Trophoblast cell (in vitro differentiated cells and primary cell): ENCODE measurements at regions not wholly inside any gene's neighbourhood (a gene's known extent, or its start where the extent isn't known, plus 50 kb on each side); places are given as distances from the start of the nearest gene placed in this dataset.

Experiments
- DNase-seq, 2 donors: peaks; one replicate each; pipeline ENCODE4 v3.0.0-alpha.2; 2016
- H2AFZ ChIP-seq: 2 replicates; pipeline ENCODE4 v1.6.1; 2013; ENCODE audit warnings: low read length, moderate library complexity, mild to moderate bottlenecking; ENCODE audit not compliant: insufficient read depth, poor library complexity
- H2AK5ac ChIP-seq: 2 replicates; pipeline ENCODE4 v1.6.1; 2013; ENCODE audit warnings: mild to moderate bottlenecking, low read length
- H2BK120ac ChIP-seq: 2 replicates; pipeline ENCODE4 v1.6.1; 2013; ENCODE audit warnings: low read length, mild to moderate bottlenecking, moderate library complexity; ENCODE audit not compliant: insufficient read depth, poor library complexity
- H2BK12ac ChIP-seq: 2 replicates; pipeline ENCODE4 v1.6.1; 2013; ENCODE audit warnings: mild to moderate bottlenecking, low read length, moderate library complexity
- H2BK5ac ChIP-seq: 2 replicates; pipeline ENCODE4 v1.6.1; 2013; ENCODE audit warnings: low read length, low read depth, moderate library complexity, mild to moderate bottlenecking; ENCODE audit not compliant: poor library complexity
- H3K14ac ChIP-seq: 2 replicates; pipeline ENCODE4 v1.6.1; 2013; ENCODE audit warnings: mild to moderate bottlenecking, low read length
- H3K18ac ChIP-seq: 2 replicates; pipeline ENCODE4 v1.6.1; 2013; ENCODE audit warnings: mild to moderate bottlenecking, low read length
- H3K23ac ChIP-seq: 2 replicates; pipeline ENCODE4 v1.6.1; 2013; ENCODE audit warnings: low read length
- H3K27ac ChIP-seq: 2 replicates; pipeline ENCODE4 v1.5.1; 2013; ENCODE audit warnings: low read depth, mild to moderate bottlenecking, inconsistent platforms, low read length, moderate library complexity
- H3K27me3 ChIP-seq: 2 replicates; pipeline ENCODE4 v1.6.1; 2013; ENCODE audit warnings: inconsistent platforms, mild to moderate bottlenecking, low read length, moderate library complexity; ENCODE audit not compliant: insufficient read depth
- H3K36me3 ChIP-seq, 2 experiments: 1 replicate in 1 of 2; 2 replicates in 1 of 2; pipeline ENCODE4 v1.6.1; 2013; ENCODE audit warnings: low read length in 2 of 2, mild to moderate bottlenecking in 2 of 2, moderate library complexity in 1 of 2; ENCODE audit not compliant: insufficient read depth in 2 of 2, control insufficient read depth in 1 of 2
- H3K4ac ChIP-seq: 2 replicates; pipeline ENCODE4 v1.6.1; 2013; ENCODE audit warnings: low read depth, mild to moderate bottlenecking, low read length, moderate library complexity
- H3K4me1 ChIP-seq, 2 experiments: 1 replicate in 1 of 2; 2 replicates in 1 of 2; pipeline ENCODE4 v1.6.1; 2013; ENCODE audit warnings: low read length in 2 of 2, mild to moderate bottlenecking in 2 of 2, moderate library complexity in 1 of 2; ENCODE audit not compliant: insufficient read depth in 2 of 2, control insufficient read depth in 1 of 2
- H3K4me2 ChIP-seq: 2 replicates; pipeline ENCODE4 v1.6.1; 2013; ENCODE audit warnings: inconsistent platforms, mild to moderate bottlenecking, low read length, moderate library complexity
- H3K4me3 ChIP-seq: 2 replicates; pipeline ENCODE4 v1.5.1; 2013; ENCODE audit warnings: mild to moderate bottlenecking, low read depth, low read length, inconsistent platforms
- H3K79me1 ChIP-seq: one replicate; pipeline ENCODE4 v1.6.1; 2013; ENCODE audit warnings: low read length
- H3K79me2 ChIP-seq: 2 replicates; pipeline ENCODE4 v1.6.1; 2013; ENCODE audit warnings: low read length, mild to moderate bottlenecking; ENCODE audit not compliant: control insufficient read depth, insufficient read depth, poor library complexity
- H3K9ac ChIP-seq: 2 replicates; pipeline ENCODE4 v1.6.1; 2013; ENCODE audit warnings: mild to moderate bottlenecking, low read length
- H3K9me3 ChIP-seq: 2 replicates; pipeline ENCODE4 v1.6.1; 2013; ENCODE audit warnings: low read depth, mild to moderate bottlenecking, control low read depth, inconsistent platforms, low read length; ENCODE audit not compliant: insufficient read depth
- H4K12ac ChIP-seq: 2 replicates; pipeline ENCODE4 v1.6.1; 2013; ENCODE audit warnings: low read depth, mild to moderate bottlenecking, low read length, moderate library complexity
- H4K8ac ChIP-seq: 2 replicates; pipeline ENCODE4 v1.6.1; 2013; ENCODE audit warnings: low read depth, mild to moderate bottlenecking, low read length, moderate library complexity
- H4K91ac ChIP-seq: one replicate; pipeline ENCODE4 v1.6.1; 2013; ENCODE audit warnings: low read depth, mild to moderate bottlenecking, low read length, moderate library complexity
- WGBS: extraction: QIAGEN DNeasy Blood & Tissue Kit; methylation state at CpG from one replicate; pipeline ENCODE4 v1.1.7; 2013; ENCODE audit warnings: missing lambda C conversion rate; ENCODE audit not compliant: insufficient read length, insufficient coverage; ENCODE audit errors: extremely low coverage; 5-methylcytosine and 5-hydroxymethylcytosine counted together

GRCh38 chr22:48137640-48138039 is 1375.2 kb downstream of the TBC1D22A start:
- Histone ChIP-seq H3K27ac (no peak overlapping the region), H3K4ac (no peak overlapping the region), H3K79me2 (no peaks in the 10 kb centered on the region), H3K14ac (no peak overlapping the region), H3K23ac (no peak overlapping the region), H4K12ac (no peak overlapping the region), H2BK120ac (no peak overlapping the region), H3K36me3 (no peaks in the 10 kb centered on the region), H3K9ac (no peak overlapping the region), H3K4me1 (no peaks in the 10 kb centered on the region), H2BK12ac (no peak overlapping the region), H4K8ac (no peak overlapping the region), H3K79me1 (no peaks in the 10 kb centered on the region), H2BK5ac (no peak overlapping the region), H2AK5ac (no peak overlapping the region), H3K4me2 (no peak overlapping the region), H3K27me3 (no peaks in the 10 kb centered on the region), H2AFZ (no peak overlapping the region), H3K18ac (no peak overlapping the region), H4K91ac (no peak overlapping the region), H3K9me3 (peaks cover 5% of the 10 kb centered on the region), H3K4me3 (no peak overlapping the region)
- WGBS, result no CpG with 5 or more reads among the region's 10 CpGs
- no peak for DNase-seq

GRCh38 chr22:48135592-48135991 is 1373.1 kb downstream of the TBC1D22A start:
- H2BK5ac ChIP-seq, result no peak overlapping the region
- no peak overlapping the region for H4K8ac ChIP-seq
- H3K14ac ChIP-seq, result no peak overlapping the region
- no peak overlapping the region for H3K9ac ChIP-seq
- no peak overlapping the region for H4K12ac ChIP-seq
- no peak for DNase-seq
- no peak overlapping the region for H3K4ac ChIP-seq
- no peak overlapping the region for H3K23ac ChIP-seq
- H3K4me2 ChIP-seq, result no peak overlapping the region
- H2AFZ ChIP-seq, result no peak overlapping the region
- no peak overlapping the region for H2AK5ac ChIP-seq
- no peak overlapping the region for H3K18ac ChIP-seq
- peaks cover 3% of the 10 kb centered on the region for H3K9me3 ChIP-seq
- H3K27ac ChIP-seq, result no peak overlapping the region
- no peak overlapping the region for H4K91ac ChIP-seq
- H3K27me3 ChIP-seq, result no peaks in the 10 kb centered on the region
- no peaks in the 10 kb centered on the region for H3K79me1 ChIP-seq
- no peak overlapping the region for H2BK12ac ChIP-seq
- no peak overlapping the region for H2BK120ac ChIP-seq
- no CpG with 5 or more reads among the region's 8 CpGs for WGBS
- no peaks in the 10 kb centered on the region for H3K36me3 ChIP-seq
- H3K79me2 ChIP-seq, result no peaks in the 10 kb centered on the region
- no peak overlapping the region for H3K4me3 ChIP-seq
- H3K4me1 ChIP-seq, result no peaks in the 10 kb centered on the region

DNA sequence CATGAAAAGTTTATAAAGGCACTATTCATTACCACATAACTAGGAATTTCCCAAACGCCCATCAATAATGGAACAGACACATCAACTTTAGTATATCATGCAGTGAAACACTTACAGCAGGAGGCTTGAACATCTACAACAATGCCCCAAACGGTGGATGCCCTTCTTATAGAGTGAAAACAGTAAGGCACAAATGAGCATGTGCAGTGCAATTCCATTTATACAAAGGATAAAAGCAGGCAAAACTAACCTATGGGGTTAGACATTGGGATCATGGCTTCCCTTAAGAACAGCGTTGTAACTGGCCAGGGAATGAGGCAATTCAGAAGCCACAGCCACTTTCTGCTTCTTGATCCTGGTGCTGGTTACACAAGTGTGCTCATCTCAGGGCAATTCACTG is 1363.0 kb downstream of the TBC1D22A start:
- no peak overlapping the region for H2BK12ac ChIP-seq
- H4K91ac ChIP-seq, result no peak overlapping the region
- no peak overlapping the region for H3K9ac ChIP-seq
- no peak overlapping the region for H3K14ac ChIP-seq
- H3K36me3 ChIP-seq, result no peaks in the 10 kb centered on the region
- no peak for DNase-seq
- no peaks in the 10 kb centered on the region for H3K4me1 ChIP-seq
- no peaks in the 10 kb centered on the region for H3K79me1 ChIP-seq
- H3K79me2 ChIP-seq, result no peaks in the 10 kb centered on the region
- H3K4me2 ChIP-seq, result no peak overlapping the region
- H3K4me3 ChIP-seq, result no peak overlapping the region
- H3K23ac ChIP-seq, result no peak overlapping the region
- H2BK5ac ChIP-seq, result no peak overlapping the region
- no peaks in the 10 kb centered on the region for H3K27me3 ChIP-seq
- H3K4ac ChIP-seq, result no peak overlapping the region
- H3K27ac ChIP-seq, result no peak overlapping the region
- H2AK5ac ChIP-seq, result no peak overlapping the region
- H4K12ac ChIP-seq, result no peak overlapping the region
- H3K9me3 ChIP-seq, result peaks cover 3% of the 10 kb centered on the region
- no peak overlapping the region for H3K18ac ChIP-seq
- WGBS, result no CpG with 5 or more reads among the region's 3 CpGs
- no peak overlapping the region for H2BK120ac ChIP-seq
- no peak overlapping the region for H2AFZ ChIP-seq
- no peak overlapping the region for H4K8ac ChIP-seq

DNA sequence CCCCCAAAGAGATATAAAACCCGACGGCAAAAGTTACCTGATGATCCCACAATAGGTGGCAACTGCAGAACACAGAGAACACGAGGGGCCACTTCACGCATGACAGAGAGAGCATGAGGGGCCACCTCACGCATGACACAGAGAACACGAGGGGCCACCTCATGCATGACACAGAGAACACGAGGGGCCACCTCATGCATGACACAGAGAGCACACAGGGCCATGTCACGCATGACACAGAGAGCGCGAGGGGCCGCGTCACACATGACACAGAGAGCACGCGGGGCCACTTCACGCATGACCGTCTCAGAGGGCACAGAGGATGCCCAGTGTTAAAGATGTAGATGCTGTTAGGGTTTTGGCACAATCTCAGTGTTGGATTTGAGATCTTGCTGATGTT is 1359.5 kb downstream of the TBC1D22A start:
- Histone ChIP-seq H3K27ac (no peak overlapping the region), H2AFZ (no peak overlapping the region), H3K4me2 (no peak overlapping the region), H3K79me1 (no peaks in the 10 kb centered on the region), H2BK120ac (no peak overlapping the region), H3K79me2 (no peaks in the 10 kb centered on the region), H3K14ac (no peak overlapping the region), H3K36me3 (no peaks in the 10 kb centered on the region), H2BK12ac (no peak overlapping the region), H3K4me1 (no peaks in the 10 kb centered on the region), H4K12ac (no peak overlapping the region), H3K9me3 (peaks cover 3% of the 10 kb centered on the region), H3K4ac (no peak overlapping the region), H4K8ac (no peak overlapping the region), H2BK5ac (no peak overlapping the region), H3K27me3 (no peaks in the 10 kb centered on the region), H3K18ac (no peak overlapping the region), H3K9ac (no peak overlapping the region), H2AK5ac (no peak overlapping the region), H3K23ac (no peak overlapping the region), H3K4me3 (no peak overlapping the region), H4K91ac (no peak overlapping the region)
- no peak for DNase-seq
- no CpG with 5 or more reads among the region's 16 CpGs for WGBS
